DMS153 treated with DMSO at 0.1 percent for 48 hours (cell line): ENCODE measurements at regions not wholly inside any gene's neighbourhood (a gene's known extent, or its start where the extent isn't known, plus 50 kb on each side); places are given as distances from the start of the nearest gene placed in this dataset.
"Not testable (repeated sequence)": the region's sequence is repeated elsewhere in the genome, so short reads cannot be mapped to it uniquely, and the experiment has no call there.

Experiments
- DNase-seq: peaks from one replicate; lab custom pipeline; 2025; ENCODE audit not compliant: unreplicated experiment; lab: John Stamatoyannopoulos, UW

GRCh38 chr4:44988011-44988410 is 261.7 kb upstream of the GNPDA2 start:
- DNase-seq: no peak

GRCh38 chr4:44985938-44986337 is 259.6 kb upstream of the GNPDA2 start:
- DNase-seq: no peak

GRCh38 chr4:44985152-44985551 is 258.8 kb upstream of the GNPDA2 start:
- no peak for DNase-seq

- DNase-seq: no peak
These were observed 257.7 kb upstream of the GNPDA2 start for GRCh38 chr4:44984083-44984482.

- DNase-seq: no peak
These were observed 256.7 kb upstream of the GNPDA2 start for GRCh38 chr4:44983083-44983482.

GRCh38 chr4:44978020-44978419 is 251.7 kb upstream of the GNPDA2 start:
- no peak for DNase-seq

- no peak for DNase-seq
These were observed 239.2 kb upstream of the GNPDA2 start for GRCh38 chr4:44965435-44966095.

GRCh38 chr4:44964086-44964485 is 237.7 kb upstream of the GNPDA2 start:
- not testable (repeated sequence) for DNase-seq

GRCh38 chr4:44961001-44961755 is 234.8 kb upstream of the GNPDA2 start:
- DNase-seq: no peak

GRCh38 chr4:44931720-44932119 is 205.4 kb upstream of the GNPDA2 start:
- no peak for DNase-seq

GRCh38 chr4:44928785-44929184 is 202.4 kb upstream of the GNPDA2 start:
- no peak for DNase-seq

- no peak for DNase-seq
These were observed 201.3 kb upstream of the GNPDA2 start for GRCh38 chr4:44927399-44928380.

- DNase-seq: no peak
These were observed 190.1 kb upstream of the GNPDA2 start for GRCh38 chr4:44916411-44916810.

GRCh38 chr4:44914748-44915147 is 188.4 kb upstream of the GNPDA2 start:
- no peak for DNase-seq

- no peak for DNase-seq
These were observed 187.9 kb upstream of the GNPDA2 start for GRCh38 chr4:44914223-44914622.

- no peak for DNase-seq
These were observed 186.6 kb upstream of the GNPDA2 start for GRCh38 chr4:44912980-44913379.

- no peak for DNase-seq
These were observed 182.2 kb upstream of the GNPDA2 start for GRCh38 chr4:44908565-44908964.

- no peak for DNase-seq
These were observed 145.9 kb upstream of the GNPDA2 start for GRCh38 chr4:44872246-44872645.

GRCh38 chr4:44871133-44871532 is 144.8 kb upstream of the GNPDA2 start:
- no peak for DNase-seq

GRCh38 chr4:44869985-44870384 is 143.6 kb upstream of the GNPDA2 start:
- no peak for DNase-seq

GRCh38 chr4:44869222-44869882 is 143.0 kb upstream of the GNPDA2 start:
- DNase-seq: no peak
